RKO (cell line): ENCODE measurements at regions not wholly inside any gene's neighbourhood (a gene's known extent, or its start where the extent isn't known, plus 50 kb on each side); places are given as distances from the start of the nearest gene placed in this dataset.
A peak's percentile ranks its signal among the peaks of the same experiment; 100 is the strongest.
"Not testable (repeated sequence)": the region's sequence is repeated elsewhere in the genome, so short reads cannot be mapped to it uniquely, and the experiment has no call there.

Source experiments
- DNase-seq: peaks from one replicate; pipeline ENCODE4 v3.0.0-alpha.2; 2016; ENCODE audit warnings: low spot score

GRCh38 chr14:41549821-41550607 lies 56.7 kb upstream of the LRFN5 start:
- DNase-seq: peak; percentile 22

DNA sequence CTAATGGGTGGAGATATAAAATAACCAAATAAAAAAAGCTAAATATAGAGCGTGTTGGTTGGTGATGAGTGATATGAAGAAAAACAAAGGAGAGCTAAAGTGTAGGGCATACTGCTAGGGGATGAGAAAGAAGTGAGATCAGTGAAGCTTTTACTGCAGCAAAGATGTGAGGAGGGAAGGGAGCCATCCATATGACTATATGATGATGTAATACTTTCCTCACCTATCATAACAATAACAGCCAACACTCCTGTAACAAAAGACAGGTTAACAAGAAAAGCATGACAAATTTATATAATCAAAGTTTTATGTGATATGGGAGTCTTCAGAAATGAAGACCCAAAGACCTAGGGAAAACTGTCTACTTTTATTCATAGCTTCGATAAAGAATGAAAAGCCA lies 57.4 kb upstream of the LRFN5 start:
- no peak for DNase-seq

GRCh38 chr14:41548666-41549065 lies 58.0 kb upstream of the LRFN5 start:
- no peak for DNase-seq

GRCh38 chr14:41541333-41541732 lies 65.3 kb upstream of the LRFN5 start:
- no peak for DNase-seq

GRCh38 chr14:41532255-41532654 lies 74.4 kb upstream of the LRFN5 start:
- no peak for DNase-seq

DNA sequence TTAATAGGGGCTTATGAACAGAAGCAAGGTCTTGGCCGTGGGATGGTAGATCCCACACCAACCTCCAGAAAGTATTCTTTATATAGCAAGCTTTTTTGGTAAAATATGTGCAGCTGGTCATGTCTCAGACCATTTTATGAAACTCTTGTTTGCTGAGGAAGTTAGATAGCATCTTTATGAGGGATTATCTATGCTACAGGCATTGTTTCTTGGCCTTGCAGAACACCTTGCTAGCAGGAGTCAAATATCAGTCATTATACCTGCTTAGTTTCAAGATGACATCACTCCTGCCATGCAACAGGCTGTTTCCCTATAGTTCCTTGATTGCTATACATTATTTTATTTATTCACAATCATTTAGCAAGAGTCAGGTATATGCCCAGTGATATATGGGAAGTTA lies 84.8 kb upstream of the LRFN5 start:
- DNase-seq: no peak

- not testable (repeated sequence) for DNase-seq
These were observed 88.6 kb upstream of the LRFN5 start for GRCh38 chr14:41518030-41518429.

- no peak for DNase-seq
These were observed 100.1 kb upstream of the LRFN5 start for GRCh38 chr14:41506552-41506951.

DNA sequence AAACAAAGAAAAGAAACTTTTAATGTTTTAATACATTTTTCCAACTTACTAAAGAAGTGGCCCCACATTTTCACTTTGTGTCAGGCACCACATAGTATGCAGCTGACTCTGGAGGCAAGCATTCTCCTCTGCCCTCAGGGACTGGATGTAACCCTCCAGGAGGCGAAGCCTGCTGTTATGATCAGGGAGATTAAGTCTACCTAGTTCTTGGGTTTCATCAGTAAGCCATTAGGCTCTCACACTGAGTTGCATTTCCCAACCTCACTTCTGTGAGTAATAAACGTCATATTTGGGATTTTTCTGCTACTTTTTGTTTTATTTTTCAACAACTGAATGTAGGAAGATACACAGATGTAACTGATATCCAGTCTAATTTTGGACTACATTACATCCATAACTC lies 101.2 kb upstream of the LRFN5 start:
- no peak for DNase-seq

- DNase-seq: no peak
These were observed 107.7 kb upstream of the LRFN5 start for GRCh38 chr14:41498959-41499358.

- no peak for DNase-seq
These were observed 116.4 kb upstream of the LRFN5 start for GRCh38 chr14:41490323-41490722.

GRCh38 chr14:41489315-41489972 lies 117.2 kb upstream of the LRFN5 start:
- DNase-seq: no peak

- DNase-seq: no peak
These were observed 118.3 kb upstream of the LRFN5 start for GRCh38 chr14:41488401-41488800.

- no peak for DNase-seq
These were observed 123.8 kb upstream of the LRFN5 start for GRCh38 chr14:41482861-41483260.

DNA sequence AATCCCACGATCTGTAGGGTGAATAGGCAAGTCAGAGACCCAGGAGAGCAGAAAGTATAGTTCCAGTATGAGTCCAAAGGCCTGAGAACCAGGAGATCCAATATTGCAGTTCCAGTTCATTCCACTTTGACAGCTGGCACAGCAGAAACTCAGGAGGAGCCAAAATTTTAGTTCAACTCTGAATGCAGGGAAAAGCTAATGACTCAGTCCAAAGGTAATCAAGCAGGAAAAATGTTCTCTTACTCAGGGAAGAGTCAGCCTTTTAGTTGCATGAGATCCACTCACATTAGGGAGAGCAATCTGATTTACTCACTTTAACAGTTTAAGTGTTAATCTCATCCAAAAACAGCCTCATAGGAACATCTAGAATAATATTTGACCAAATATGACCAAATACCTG lies 130.2 kb upstream of the LRFN5 start:
- peak; percentile 77 for DNase-seq

DNA sequence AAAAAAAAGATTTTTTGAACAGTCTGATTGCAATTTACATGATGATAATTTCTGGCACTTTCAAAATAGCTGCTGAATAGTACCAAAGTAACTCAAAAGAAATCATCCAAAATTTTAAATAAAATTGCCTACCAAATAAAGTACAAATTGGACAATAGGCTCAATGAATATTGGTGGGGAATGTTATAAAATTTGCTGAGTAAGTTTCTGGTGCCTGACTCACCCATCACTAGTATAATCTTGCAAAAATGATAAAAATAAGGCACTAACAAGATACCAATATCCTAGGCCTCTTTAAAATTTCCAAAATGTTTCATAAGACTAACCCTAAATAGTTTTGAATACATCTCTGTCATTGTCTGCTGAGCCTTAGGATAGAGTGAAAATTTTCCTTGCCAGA lies 145.3 kb upstream of the LRFN5 start:
- no peak for DNase-seq

DNA sequence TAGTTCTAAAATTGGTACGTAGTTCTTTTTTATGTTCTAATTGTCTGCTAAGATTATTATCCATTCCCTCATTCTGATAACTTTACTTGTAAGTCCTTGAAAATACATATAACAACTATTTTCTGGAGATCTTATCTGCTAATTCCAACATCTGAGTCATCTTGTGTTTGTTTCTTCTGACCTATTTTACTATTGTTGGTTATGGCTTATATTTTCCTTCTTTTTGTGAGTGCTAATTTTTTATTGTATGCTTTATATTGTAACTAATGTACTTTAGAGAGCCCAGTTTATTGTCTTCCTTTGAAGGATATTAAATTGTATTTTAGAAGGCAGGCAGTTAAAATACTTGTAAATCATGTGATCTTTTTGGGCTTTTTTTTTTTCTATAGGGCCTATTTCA lies 149.3 kb upstream of the LRFN5 start:
- DNase-seq: no peak

DNA sequence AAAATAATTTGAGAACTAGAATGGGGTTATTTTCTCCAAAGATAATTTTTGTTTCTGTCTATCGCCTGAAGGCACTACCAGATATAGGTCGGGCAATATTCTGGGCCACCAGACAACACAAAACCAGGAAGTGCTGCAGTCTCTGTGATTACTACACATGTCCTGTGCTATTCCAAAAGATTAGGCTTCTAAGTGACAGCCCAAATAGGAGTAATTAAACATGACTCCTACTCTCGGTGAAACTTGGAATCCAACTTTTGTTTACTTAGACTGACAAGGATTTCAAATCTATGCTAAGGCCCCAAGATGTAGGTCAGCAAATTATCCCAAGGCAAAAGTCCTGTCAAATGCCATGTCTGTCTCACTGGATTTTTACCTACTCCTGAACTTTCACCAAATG lies 157.6 kb upstream of the LRFN5 start:
- no peak for DNase-seq

GRCh38 chr14:41446008-41446407 lies 160.7 kb upstream of the LRFN5 start:
- DNase-seq: no peak

DNA sequence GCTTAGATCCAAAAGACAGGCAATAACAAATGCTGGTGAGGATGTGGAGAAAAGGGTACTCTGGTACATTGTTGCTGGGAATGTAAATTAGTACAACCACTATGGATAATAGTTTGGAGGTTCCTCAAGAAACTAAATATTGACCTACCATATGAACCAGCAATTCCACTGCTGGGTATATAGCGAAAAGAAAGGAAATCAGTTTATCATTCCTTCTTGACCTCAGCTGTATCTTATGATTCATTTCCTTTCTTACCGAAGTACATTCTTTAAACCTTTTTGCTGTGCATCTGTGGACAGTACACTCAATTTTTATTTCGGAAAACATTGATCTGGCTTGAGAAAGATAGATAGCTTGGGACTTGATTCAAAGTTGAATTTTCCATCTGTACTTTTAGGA lies 183.2 kb upstream of the LRFN5 start:
- DNase-seq: no peak

- DNase-seq: not testable (repeated sequence)
These were observed 185.4 kb upstream of the LRFN5 start for GRCh38 chr14:41421308-41421707.

- DNase-seq: no peak
These were observed 187.0 kb upstream of the LRFN5 start for GRCh38 chr14:41419709-41420108.

DNA sequence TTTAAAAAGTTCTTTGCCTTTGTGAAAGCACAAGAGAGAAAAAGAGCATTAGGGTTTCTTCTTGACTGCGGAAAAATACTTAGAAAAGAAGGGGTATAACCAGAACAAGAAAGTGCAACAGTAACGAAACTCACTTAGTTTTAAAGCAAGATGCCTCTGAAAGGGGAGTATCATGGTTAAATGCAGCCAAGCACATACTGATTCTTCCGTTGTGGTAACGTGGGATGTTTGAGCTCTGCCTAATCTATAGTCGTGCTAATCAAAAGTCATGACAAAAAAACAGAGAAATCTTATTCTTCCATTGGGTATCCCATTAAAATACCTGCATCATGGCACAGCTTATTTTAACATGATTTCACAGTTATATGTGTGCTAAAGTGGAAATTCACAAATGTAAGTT lies 187.8 kb upstream of the LRFN5 start:
- DNase-seq: no peak

- no peak for DNase-seq
These were observed 196.9 kb upstream of the LRFN5 start for GRCh38 chr14:41409806-41410205.
